Aorta (tissue), 5 donors: ENCODE measurements at regions not wholly inside any gene's neighbourhood (a gene's known extent, or its start where the extent isn't known, plus 50 kb on each side); places are given as distances from the start of the nearest gene placed in this dataset.
"Not testable (repeated sequence)": the region's sequence is repeated elsewhere in the genome, so short reads cannot be mapped to it uniquely, and the experiment has no call there.

Source experiments
- ATAC-seq: fragments of 200-7000 bp; cut with Tn5 transposase; one replicate; pipeline ENCODE4 v1.9.1; 2022; ENCODE audit warnings: moderate library complexity; ENCODE audit not compliant: low FRiP score
- DNase-seq, 2 donors: peaks; one replicate each; pipeline ENCODE4 v3.0.0-alpha.2; 2020
- H3K27ac ChIP-seq, 2 donors: one replicate each; pipeline ENCODE4 v1.5.1; 2013; ENCODE audit warnings: low read length in 2 of 2, mild to moderate bottlenecking in 2 of 2, moderate library complexity in 2 of 2, control low read depth in 1 of 2, inconsistent platforms in 1 of 2, low read depth in 1 of 2
- H3K27me3 ChIP-seq, 2 donors: one replicate each; pipeline ENCODE4 v1.6.1; 2013; ENCODE audit warnings: control low read depth in 1 of 2, low read length in 1 of 2, mild to moderate bottlenecking in 1 of 2, moderate library complexity in 1 of 2; ENCODE audit not compliant: insufficient read depth in 2 of 2, control insufficient read depth in 1 of 2
- H3K36me3 ChIP-seq, 2 donors: one replicate each; pipeline ENCODE4 v1.6.1; 2013; ENCODE audit warnings: control low read depth in 1 of 2, low read length in 1 of 2, mild to moderate bottlenecking in 1 of 2; ENCODE audit not compliant: insufficient read depth in 2 of 2, control insufficient read depth in 1 of 2
- H3K4me1 ChIP-seq, 2 donors: one replicate each; pipeline ENCODE4 v1.6.1; 2013; ENCODE audit warnings: low read length in 2 of 2, control low read depth in 1 of 2, mild to moderate bottlenecking in 1 of 2, moderate library complexity in 1 of 2; ENCODE audit not compliant: insufficient read depth in 2 of 2, control insufficient read depth in 1 of 2
- H3K4me3 ChIP-seq, 2 donors: one replicate each; pipeline ENCODE4 v1.5.1; 2013; ENCODE audit warnings: low read length in 2 of 2, control low read depth in 1 of 2, mild to moderate bottlenecking in 1 of 2
- H3K9me3 ChIP-seq: one replicate; pipeline ENCODE4 v1.6.1; 2013; ENCODE audit warnings: mild to moderate bottlenecking, low read length; ENCODE audit not compliant: control insufficient read depth
- WGBS, 2 donors: extraction: QIAGEN DNeasy Blood & Tissue Kit; methylation state at CpG; one replicate each; pipeline ENCODE4 v1.1.7; 2013; 5-methylcytosine and 5-hydroxymethylcytosine counted together
- intact Hi-C, 2 donors: fragments of 100-400 bp; cut with DNase I; formaldehyde crosslinking; loops; one replicate each; pipeline versions ENCODE4 v1.14.2 to v1.15.0; 2022
- donor health status: healthy with polysubstance abuse.
- donor health status: Bipolar disorder and iron deficiency.
- donor health status: DM: no; HTN: no; CAD: no.
- donor health status: DM: no; HTN: no; CAD: no.
- donor health status: DM: yes; HTN: yes; CAD: no.

GRCh38 chr7:4449263-4449662 is 232.8 kb upstream of the FOXK1 start:
- WGBS, 2 donors, result 95 to 96% methylated on average over 10 of the region's 10 CpGs
- no peak for ATAC-seq

DNA sequence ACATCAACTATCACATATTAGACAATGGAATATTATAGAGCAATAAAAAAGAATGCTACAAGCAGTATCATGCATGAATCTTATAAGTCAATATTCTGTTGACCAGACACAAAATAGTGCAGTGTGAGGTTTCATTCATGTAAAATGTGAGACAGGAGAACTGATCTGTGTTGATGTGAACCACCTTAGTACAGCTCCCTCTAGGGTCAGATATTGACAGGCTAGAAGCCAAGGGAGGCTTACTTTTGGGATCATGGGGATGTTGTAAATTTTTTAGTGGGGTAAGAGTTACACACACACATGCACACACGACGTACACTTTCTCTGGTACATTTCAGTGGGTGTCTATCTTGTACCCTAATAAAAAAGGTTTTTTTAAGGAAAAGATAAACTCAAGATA is 231.6 kb upstream of the FOXK1 start:
- H3K4me1 ChIP-seq, result no peaks in the 10 kb centered on the region
- WGBS, 2 donors, result 91 to 93% methylated on average over 2 of the region's 2 CpGs
- intact Hi-C loops, result no loop called here
- H3K27ac ChIP-seq, result no peak overlapping the region
- H3K9me3 ChIP-seq, result no peaks in the 10 kb centered on the region
- no peak overlapping the region for H3K4me3 ChIP-seq
- H3K27me3 ChIP-seq, result no peaks in the 10 kb centered on the region
- DNase-seq (no peak), ATAC-seq (no peak)
- H3K36me3 ChIP-seq, result no peaks in the 10 kb centered on the region

More at GRCh38 chr7:4449263-4449662, 232.8 kb upstream of the FOXK1 start:
- no peak for DNase-seq
- H3K4me1 ChIP-seq, result no peaks in the 10 kb centered on the region
- no peaks in the 10 kb centered on the region for H3K27me3 ChIP-seq
- no peak overlapping the region for H3K4me3 ChIP-seq
- H3K9me3 ChIP-seq, result no peaks in the 10 kb centered on the region
- no peaks in the 10 kb centered on the region for H3K36me3 ChIP-seq
- intact Hi-C loops, result no loop called here
- no peak overlapping the region for H3K27ac ChIP-seq

DNA sequence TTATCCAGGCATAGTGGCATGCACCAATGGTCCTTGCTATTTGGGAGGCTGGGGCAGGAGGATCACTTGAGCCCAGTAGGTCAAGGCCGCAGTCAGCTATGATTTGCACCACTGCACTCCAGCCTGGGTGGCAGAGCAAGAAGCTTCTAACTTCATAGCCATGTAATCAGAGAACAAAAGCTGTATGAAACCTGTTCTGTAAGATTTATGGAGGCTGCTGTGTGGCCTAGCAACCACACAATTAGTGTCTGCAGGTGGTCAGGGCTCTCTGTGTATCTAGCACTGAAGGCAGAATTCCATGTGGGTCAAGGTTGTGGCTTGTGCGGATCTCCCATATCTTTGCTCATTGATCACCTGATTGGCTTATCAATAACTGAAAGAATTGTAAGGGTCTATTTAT is 221.5 kb upstream of the FOXK1 start:
- Histone ChIP-seq H3K27me3 (no peaks in the 10 kb centered on the region), H3K9me3 (no peaks in the 10 kb centered on the region), H3K36me3 (no peaks in the 10 kb centered on the region), H3K27ac (no peak overlapping the region), H3K4me1 (peaks cover 0 to 3% of the 10 kb centered on the region in 2 donors), H3K4me3 (no peak overlapping the region)
- intact Hi-C loops, result no loop called here
- WGBS, 2 donors, result 94 to 98% methylated on average over 2 of the region's 2 CpGs
- ATAC-seq (no peak), DNase-seq (no peak)

DNA sequence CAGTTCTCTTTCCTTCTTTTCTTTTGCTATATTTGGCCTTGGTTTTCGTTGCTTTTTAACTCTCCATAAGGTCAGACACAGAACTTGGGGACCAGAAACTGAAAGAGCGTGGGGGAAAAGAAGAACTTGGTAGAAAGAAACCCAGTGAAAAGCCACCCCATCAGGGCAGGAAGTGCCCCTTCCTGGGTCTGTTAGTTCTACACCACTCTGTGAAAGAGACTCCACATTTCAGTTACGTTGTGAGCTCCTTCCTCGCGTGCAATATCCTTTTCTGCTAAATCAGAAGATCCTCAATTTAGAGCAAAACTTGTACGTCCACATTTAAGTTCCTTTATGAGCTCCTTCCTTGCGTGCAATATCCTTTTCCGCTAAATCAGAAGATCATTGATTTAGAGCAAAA is 220.6 kb upstream of the FOXK1 start:
- Histone ChIP-seq H3K4me1 (peaks cover 0 to 3% of the 10 kb centered on the region in 2 donors), H3K4me3 (no peak overlapping the region), H3K27me3 (no peaks in the 10 kb centered on the region), H3K9me3 (no peaks in the 10 kb centered on the region), H3K27ac (no peak overlapping the region), H3K36me3 (no peaks in the 10 kb centered on the region)
- DNase-seq (no peak), ATAC-seq (no peak)
- intact Hi-C loops, result no loop called here
- WGBS, 2 donors, result 80 to 81% methylated on average over 8 of the region's 8 CpGs

DNA sequence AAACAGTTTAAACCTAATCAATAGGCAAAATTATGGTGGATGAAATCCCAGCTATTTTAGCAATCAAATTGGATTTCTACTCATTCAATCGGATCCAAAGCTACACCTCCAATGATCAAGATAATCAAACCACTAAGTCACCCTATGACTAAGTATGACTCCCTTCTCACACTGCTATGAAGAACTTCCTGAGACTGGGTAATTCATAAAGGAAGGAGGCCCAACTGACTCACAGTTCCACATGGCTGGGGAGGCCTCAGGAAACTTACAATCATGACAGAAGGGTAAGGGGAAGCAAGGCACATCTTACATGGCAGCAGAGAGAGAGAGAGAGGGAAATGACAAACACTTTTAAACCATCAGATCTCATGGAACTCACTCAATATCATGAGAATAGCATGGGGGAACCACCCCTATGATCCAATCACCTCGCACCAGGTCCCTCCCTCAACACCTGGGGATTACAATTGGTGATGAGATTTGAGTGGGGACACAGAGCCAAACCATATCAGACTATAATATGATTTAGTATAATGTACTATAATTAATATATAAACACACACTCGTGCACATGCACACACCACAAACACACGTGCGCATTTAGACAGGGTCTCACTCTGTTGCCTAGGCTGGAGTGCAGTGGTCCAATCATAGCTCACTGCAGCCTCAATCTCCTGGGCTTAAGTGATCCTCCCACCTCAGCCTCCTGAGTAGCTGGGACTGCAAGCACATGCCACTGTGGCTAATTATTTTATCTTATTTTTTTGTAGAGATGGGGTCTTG is 213.6 kb upstream of the FOXK1 start:
- H3K27ac ChIP-seq, result no peak overlapping the region
- H3K4me3 ChIP-seq, result no peak overlapping the region
- WGBS, 2 donors, result 83 to 91% methylated on average over 5 of the region's 5 CpGs
- intact Hi-C loops, result no loop called here
- no peaks in the 10 kb centered on the region for H3K36me3 ChIP-seq
- no peaks in the 10 kb centered on the region for H3K27me3 ChIP-seq
- H3K9me3 ChIP-seq, result no peaks in the 10 kb centered on the region
- no peak for ATAC-seq
- DNase-seq, result no peak
- H3K4me1 ChIP-seq, result no peaks in the 10 kb centered on the region

DNA sequence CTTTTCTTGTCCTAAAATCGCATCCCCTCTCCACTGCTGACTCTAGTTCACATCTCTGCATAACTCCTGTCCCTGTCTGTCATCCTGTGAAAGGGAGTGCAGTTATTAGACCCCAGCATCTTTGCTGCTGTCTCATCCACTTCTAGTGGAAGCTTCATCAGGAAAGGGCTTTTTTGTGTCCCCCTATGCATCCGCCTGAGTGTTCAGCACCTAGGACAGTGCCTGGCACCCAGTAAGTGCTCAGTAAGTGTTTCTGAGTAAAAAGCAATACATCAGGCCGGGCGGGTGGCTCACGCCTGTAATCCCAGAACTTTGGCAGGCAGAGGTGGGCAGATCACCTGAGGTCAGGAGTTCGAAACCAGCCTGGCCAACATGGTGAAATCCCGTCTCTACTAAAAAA is 211.8 kb upstream of the FOXK1 start:
- Histone ChIP-seq H3K27me3 (no peaks in the 10 kb centered on the region), H3K36me3 (no peaks in the 10 kb centered on the region), H3K27ac (no peak overlapping the region), H3K4me3 (no peak overlapping the region), H3K9me3 (no peaks in the 10 kb centered on the region), H3K4me1 (no peaks in the 10 kb centered on the region)
- intact Hi-C loops, result no loop called here
- 26 to 32% methylated on average over 7 of the region's 7 CpGs for WGBS, 2 donors
- ATAC-seq (no peak), DNase-seq (peak in 1 of 2 donors; percentile 79)

GRCh38 chr7:4472728-4473127 is 209.4 kb upstream of the FOXK1 start:
- Histone ChIP-seq H3K36me3 (no peaks in the 10 kb centered on the region), H3K9me3 (no peaks in the 10 kb centered on the region), H3K27me3 (no peaks in the 10 kb centered on the region), H3K4me1 (no peaks in the 10 kb centered on the region), H3K27ac (no peak overlapping the region), H3K4me3 (no peak overlapping the region)
- no peak for DNase-seq
- ATAC-seq, result no peak
- 69 to 75% methylated on average over 12 of the region's 12 CpGs for WGBS, 2 donors
- intact Hi-C loops, result no loop called here

- no peaks in the 10 kb centered on the region for H3K27me3 ChIP-seq
- intact Hi-C loops, result no loop called here
- no peak overlapping the region for H3K4me3 ChIP-seq
- WGBS, 2 donors, result 62 to 70% methylated on average over 12 of the region's 12 CpGs
- DNase-seq (no peak), ATAC-seq (no peak)
- H3K27ac ChIP-seq, result no peak overlapping the region
- H3K4me1 ChIP-seq, result no peaks in the 10 kb centered on the region
- H3K36me3 ChIP-seq, result no peaks in the 10 kb centered on the region
- H3K9me3 ChIP-seq, result no peaks in the 10 kb centered on the region
These were observed 202.6 kb upstream of the FOXK1 start for GRCh38 chr7:4479367-4480039.

GRCh38 chr7:4480131-4480530 is 202.0 kb upstream of the FOXK1 start:
- H3K27ac ChIP-seq, DNase-seq, ATAC-seq, H3K36me3 ChIP-seq, H3K27me3 ChIP-seq, intact Hi-C loops, H3K9me3 ChIP-seq, H3K4me3 ChIP-seq, H3K4me1 ChIP-seq: not testable (repeated sequence)
- 92 to 94% methylated on average over 11 of the region's 11 CpGs for WGBS, 2 donors
